HG03103 (cell line): ENCODE measurements at regions not wholly inside any gene's neighbourhood (a gene's known extent, or its start where the extent isn't known, plus 50 kb on each side); places are given as distances from the start of the nearest gene placed in this dataset.
A peak's percentile ranks its signal among the peaks of the same experiment; 100 is the strongest.

ENCODE experiments used
- ATAC-seq: cut with Tn5 transposase; IDR thresholded peaks from one replicate; pipeline ENCODE4 v1.9.1; 2021; ENCODE audit warnings: low read depth; ENCODE audit not compliant: unreplicated experiment

- no peak for ATAC-seq
Measured at GRCh38 chr5:96247708-96248107, 185.3 kb downstream of the PCSK1 start.

- ATAC-seq: no peak
Measured at GRCh38 chr5:96247097-96247701, 185.8 kb downstream of the PCSK1 start.

DNA sequence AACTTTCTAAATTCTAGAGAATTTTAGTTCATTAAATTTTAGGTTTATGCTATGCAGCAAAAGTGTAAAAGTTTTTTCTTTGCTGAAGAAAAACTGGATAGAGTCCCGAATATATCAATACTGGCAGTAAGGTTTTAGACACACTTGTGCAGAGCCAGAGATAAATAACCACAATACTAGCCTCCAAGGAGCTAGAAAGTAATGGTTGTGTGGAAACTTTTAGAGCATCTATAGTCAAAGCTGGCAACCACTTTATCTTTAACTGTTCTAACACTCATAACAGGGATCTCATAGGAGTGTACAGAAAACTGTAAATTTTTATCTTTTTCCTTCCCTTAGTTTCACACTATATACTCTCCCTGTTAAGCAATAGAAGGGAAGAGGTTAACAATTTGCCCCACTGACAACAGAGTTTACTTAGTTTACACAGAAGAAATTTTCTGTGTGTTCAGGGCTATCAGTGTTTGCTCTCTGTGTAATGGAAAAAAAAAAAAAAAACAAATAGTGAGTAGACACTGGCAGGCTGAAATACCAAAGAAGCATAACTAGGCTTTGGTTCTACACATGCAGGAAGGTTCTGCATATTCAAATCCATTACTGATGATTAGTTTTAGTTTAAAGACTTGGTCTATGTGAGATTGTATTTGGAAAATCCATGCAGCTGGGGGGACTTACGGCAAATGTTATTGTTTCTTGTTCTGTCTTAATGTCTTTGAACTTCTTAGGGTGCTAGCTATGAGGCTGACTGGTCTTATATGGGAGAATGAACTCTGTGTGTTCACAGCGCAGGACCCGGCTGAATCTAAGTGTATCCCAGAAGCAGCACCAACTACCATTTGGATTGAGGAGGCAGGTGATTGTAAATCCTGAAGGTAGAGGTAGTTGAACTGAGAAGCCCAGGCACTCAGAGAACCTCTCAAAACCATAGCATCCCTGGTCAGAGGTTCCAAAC lies 187.6 kb downstream of the PCSK1 start:
- ATAC-seq: no peak

DNA sequence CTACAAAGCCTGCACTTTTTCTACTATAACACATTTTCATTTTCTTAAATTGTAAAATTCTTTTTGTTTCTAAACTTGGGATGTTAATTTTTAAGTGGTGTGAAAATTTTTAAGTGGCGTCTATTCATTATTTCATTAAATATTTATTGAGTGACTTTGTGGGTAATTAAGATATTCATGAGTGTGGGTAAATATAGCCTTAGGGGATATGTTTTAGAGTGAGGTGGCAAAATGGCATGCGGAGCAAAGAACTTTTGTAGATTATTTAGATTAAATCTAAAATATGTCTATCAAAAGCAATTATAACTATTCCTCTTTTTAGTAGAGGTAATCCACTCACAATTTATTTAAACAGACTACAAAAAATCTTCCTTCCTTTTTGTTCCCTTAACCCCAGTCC lies 188.4 kb downstream of the PCSK1 start:
- no peak for ATAC-seq

DNA sequence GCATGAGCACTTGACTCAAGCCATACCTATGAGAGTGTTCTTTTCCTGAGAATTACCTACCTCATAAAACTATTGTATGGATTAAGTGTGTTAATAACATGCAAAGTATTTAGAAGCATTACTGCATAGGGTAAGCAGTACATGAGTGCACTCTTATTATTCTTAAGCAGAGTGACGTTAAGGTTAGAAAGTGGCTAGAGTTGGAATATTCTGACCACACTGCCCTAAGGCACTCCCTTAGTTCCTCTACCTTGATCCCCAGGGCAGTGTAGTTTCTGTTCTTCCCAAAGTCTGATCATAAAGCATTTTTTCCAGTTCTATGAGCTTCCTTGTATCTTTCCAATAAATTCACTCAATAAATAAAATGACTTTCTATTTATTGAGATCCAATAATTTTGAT lies 189.2 kb downstream of the PCSK1 start:
- no peak for ATAC-seq

GRCh38 chr5:96243203-96243602 lies 189.8 kb downstream of the PCSK1 start:
- no peak for ATAC-seq

DNA sequence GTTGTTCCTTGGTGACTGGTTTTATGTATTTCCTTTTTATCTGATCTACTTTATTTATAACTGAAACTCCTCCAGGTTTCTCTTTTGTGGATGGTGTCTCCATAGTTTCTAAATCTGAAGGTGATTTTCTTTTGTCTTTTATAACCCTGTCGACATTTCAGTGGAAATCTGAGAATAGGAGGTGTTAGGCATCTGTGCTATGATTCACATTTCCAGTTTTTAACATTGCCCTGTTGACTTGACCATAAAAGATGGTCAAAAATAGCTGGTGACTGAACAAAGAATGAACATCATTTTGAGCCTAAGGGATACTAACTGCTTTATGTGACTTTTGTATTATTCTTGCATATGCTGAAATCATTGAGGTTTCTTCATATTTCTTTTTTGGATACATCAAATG lies 190.5 kb downstream of the PCSK1 start:
- ATAC-seq: no peak

DNA sequence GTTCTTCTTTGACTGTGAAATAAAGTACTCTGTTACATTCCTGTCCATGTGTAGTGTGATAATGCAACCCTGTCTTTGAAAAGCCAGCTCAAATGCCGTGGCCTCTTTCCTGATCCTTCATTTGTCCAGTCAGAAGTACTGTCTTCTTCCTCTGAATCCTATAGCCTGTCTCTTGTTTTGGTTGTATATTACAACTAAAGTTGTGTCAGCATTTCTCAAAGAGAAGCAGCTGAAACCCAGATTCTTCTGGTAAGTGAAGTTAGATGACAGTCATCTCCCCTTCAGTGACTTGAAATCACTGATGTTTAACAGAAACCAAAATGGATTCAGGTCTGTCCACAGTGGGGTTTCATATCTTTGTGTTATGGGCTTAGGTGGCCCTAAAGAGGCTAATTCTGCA lies 196.2 kb downstream of the PCSK1 start:
- ATAC-seq: no peak

DNA sequence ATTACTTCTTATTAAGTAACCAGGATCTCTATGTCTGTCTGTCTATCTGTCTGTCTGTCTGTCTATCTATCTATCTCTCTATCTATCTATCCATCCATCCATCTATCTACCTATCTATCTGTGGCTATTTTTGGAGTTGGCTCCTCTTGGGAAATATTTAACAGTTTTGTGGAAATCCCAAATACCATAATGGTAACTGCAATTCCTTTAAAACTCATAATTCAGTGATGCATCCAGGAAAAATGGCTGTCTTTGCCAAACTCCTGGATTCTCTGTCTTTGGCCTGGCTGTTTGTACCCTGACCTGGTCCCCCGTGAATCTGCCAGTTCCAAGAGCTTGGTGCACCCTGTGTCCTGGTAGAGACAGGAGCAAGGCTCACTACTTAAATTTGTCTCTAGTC lies 197.0 kb downstream of the PCSK1 start:
- ATAC-seq: no peak

DNA sequence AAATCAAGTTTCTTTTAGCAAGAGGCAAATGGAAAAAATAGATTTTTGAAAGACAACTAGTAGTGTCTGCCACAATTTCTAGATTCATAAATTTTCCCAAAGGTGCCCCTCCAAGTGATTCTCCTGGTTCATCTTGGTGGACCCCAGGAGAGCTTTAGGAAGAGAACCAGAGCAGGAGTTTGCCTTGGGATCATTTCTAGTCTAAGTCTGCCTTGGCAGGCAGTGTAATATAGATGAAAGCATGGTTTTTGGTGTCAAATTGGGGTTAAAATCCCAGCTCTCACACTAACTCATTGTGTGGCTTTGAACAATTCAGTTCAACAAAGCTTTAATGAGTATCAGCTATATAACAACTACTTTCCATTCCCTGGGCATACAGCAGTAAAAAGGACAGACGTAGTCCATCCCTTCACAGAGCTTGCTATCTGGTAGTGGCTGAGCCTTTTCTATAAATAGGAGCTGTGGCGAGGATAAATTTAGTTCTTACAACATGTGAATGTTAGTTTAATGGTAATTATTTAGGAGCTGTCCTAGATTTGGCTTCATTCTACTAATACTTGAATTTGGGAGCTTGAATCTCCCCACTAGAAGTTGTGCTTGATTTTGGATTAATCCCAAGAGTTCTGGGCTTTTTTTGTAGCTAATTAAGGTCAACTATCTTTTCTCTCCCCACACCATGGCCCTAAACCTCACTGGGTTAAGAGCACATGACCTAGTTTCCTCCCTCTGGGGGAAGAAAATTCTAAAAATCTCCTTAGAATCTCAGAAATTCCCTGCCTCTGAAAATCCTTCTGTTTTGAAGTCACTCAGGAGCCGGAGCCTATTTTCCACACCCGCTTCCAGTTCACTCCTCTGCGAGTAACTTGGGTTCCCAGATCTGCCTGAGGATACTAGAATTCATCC lies 197.8 kb downstream of the PCSK1 start:
- no peak for ATAC-seq

- no peak for ATAC-seq
Measured at GRCh38 chr5:96232602-96233001, 200.4 kb downstream of the PCSK1 start.

DNA sequence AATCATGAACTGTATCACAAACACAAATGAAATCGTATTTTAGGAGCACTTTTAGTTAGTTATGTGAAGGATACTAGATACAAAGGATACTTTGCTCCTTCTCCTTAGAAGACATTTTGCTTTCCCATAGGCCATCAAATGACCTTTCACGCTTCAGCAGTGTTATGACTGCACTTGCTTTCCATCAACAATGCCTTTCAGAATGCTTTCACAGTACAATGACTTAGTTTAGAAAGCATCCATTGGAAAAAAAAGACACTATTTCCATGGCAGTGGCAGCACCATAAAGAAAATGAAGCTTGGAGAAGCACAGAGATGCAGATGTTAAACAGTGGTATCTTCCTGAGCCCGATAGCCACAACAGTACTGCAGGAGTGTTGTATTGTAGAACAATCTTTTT lies 203.9 kb downstream of the PCSK1 start:
- no peak for ATAC-seq

- ATAC-seq: no peak
Measured at GRCh38 chr5:96228408-96228807, 204.6 kb downstream of the PCSK1 start.

- ATAC-seq: no peak
Measured at GRCh38 chr5:96227957-96228356, 205.1 kb downstream of the PCSK1 start.

GRCh38 chr5:96226941-96227552 lies 206.0 kb downstream of the PCSK1 start:
- no peak for ATAC-seq

DNA sequence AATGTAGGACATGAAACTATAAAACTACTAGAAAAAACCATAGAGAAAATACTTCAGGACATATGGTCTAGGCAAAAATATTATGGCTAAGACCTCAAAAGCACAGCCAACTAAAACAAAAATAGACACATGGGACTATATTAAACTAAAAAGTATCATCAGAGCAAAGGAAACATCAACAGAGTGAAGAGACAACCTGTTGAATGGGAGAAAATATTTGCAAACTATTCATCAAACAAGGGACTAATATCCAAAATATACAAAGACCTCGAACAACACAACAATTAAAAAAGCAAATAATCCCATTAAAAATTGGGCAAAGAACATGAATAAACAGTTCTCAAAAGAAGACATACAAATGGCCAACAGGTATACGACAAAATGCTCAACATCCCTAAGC lies 210.9 kb downstream of the PCSK1 start:
- ATAC-seq: no peak

DNA sequence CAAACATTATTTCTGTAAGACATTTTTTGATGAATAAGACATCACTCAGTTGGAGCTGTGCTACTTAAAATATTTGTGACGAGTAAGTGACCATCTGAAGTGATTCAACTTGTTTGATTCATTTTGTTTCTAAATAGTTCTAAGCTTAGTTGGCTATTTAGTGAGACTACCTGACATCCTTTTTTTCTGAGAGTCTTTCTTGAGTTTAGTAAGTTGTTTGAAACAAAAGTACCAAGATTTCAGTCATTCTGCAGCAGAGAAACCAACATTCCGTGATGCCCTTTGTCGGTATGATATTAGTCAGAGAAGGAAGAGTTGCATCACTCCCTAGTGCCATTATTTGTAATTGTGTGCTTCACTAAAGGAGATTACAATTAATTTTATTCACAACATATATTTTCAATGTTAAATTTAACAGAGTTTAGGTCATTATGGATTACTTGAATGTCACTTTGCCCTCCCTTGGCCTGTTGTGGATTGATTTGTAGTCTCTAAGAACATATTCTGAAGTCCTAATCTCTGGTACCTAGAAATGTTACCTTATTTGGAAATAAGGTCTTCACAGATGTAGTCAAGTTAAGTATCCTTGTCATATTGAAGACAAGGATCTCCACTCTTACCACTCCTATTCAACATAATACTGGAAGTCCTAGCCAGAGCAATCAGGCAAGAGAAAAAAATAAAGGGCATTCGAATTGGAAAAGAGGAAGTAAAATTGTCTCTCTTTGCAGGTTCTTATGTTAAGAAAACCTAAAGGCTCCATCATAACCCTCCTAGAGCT lies 212.2 kb downstream of the PCSK1 start:
- peak; percentile 73 for ATAC-seq

- no peak for ATAC-seq
Measured at GRCh38 chr5:96219580-96220281, 213.3 kb downstream of the PCSK1 start.

- ATAC-seq: no peak
Measured at GRCh38 chr5:96218653-96219052, 214.4 kb downstream of the PCSK1 start.
